GM12892 (cell line): ENCODE measurements at regions not wholly inside any gene's neighbourhood (a gene's known extent, or its start where the extent isn't known, plus 50 kb on each side); places are given as distances from the start of the nearest gene placed in this dataset.

Source experiments
- POLR2A ChIP-seq: IDR thresholded peaks from 2 replicates; pipeline ENCODE4 v1.6.1; 2011; ENCODE audit warnings: low read depth, low read length, control low read depth
- POLR2AphosphoS5 ChIP-seq: IDR thresholded peaks from 2 replicates; pipeline ENCODE4 v1.6.1; 2011; ENCODE audit warnings: low read depth, low read length, control low read depth

DNA sequence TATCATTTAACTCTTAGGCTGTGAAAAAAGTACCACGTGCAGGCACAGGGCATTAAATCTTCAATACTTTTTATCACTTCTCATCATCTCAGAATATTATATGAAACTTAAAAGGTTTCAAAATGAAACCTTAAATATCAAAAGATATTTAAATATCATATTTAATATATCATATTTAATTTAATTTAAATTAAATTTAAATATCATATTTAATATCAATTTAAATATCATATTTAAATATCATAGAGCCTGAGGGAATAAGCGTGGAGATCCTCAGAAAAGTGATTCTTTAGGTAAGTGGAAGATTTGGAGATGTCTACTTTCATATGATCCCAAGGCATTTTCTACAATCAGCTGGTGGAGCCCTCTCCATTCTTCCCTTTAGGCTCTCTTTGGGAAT is 716.6 kb downstream of the OTOL1 start:
- TF ChIP-seq POLR2AphosphoS5 (no peak), POLR2A (no peak)
